Omental fat pad (tissue), 3 donors: ENCODE measurements at regions not wholly inside any gene's neighbourhood (a gene's known extent, or its start where the extent isn't known, plus 50 kb on each side); places are given as distances from the start of the nearest gene placed in this dataset.

Source experiments
- ATAC-seq: fragments of 150-250 bp; one replicate; pipeline ENCODE4 v1.9.1; 2016; ENCODE audit warnings: mild to moderate bottlenecking, moderate library complexity; ENCODE audit not compliant: low FRiP score
- DNase-seq: peaks from one replicate; pipeline ENCODE4 v3.0.0-alpha.2; 2019; ENCODE audit warnings: low spot score
- CTCF ChIP-seq, 3 donors: fragments of 450-650 bp; IDR thresholded peaks; one replicate each; pipeline ENCODE4 v1.5.1; 2016 to 2017; ENCODE audit warnings: antibody characterized with exemption in 3 of 3, mild to moderate bottlenecking in 3 of 3, moderate library complexity in 2 of 3

GRCh38 chrX:42127563-42127962 is 204.2 kb upstream of the CASK start:
- ATAC-seq (no peak), DNase-seq (no peak)
- TF ChIP-seq CTCF (IDR thresholded peaks at IDR 0.05) = no peak

- TF ChIP-seq CTCF (IDR thresholded peaks at IDR 0.05) = no peak
- no peak for ATAC-seq
Observed at GRCh38 chrX:42123369-42123768, 200.0 kb upstream of the CASK start.

GRCh38 chrX:42119076-42119475 is 195.7 kb upstream of the CASK start:
- no peak for TF ChIP-seq CTCF (IDR thresholded peaks at IDR 0.05)
- ATAC-seq = no peak
- no peak for DNase-seq

More at GRCh38 chrX:42123369-42123768, 200.0 kb upstream of the CASK start:
- no peak for DNase-seq

GRCh38 chrX:42117318-42117717 is 194.0 kb upstream of the CASK start:
- no peak for TF ChIP-seq CTCF (IDR thresholded peaks at IDR 0.05)
- ATAC-seq (no peak), DNase-seq (no peak)

DNA sequence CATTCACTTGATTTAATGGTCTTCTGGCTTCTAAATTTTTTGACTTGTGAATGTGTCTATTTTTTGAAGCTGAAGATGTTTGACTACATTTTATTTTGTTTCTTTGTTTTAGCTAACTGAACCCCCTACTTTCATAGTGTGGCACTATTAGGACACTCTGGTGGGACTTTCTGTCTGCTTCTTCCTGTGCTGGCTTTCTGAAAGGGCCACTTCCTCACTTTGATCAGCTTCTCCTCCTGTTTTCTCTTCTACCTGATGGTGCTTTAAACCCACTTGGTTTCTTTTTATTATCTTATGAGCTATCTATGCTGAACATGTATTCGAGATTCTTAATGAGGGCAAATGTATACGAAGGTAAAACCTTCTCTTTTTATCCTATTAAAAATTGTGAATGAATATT is 186.1 kb upstream of the CASK start:
- DNase-seq (no peak), ATAC-seq (no peak)
- TF ChIP-seq CTCF (IDR thresholded peaks at IDR 0.05) = no peak

DNA sequence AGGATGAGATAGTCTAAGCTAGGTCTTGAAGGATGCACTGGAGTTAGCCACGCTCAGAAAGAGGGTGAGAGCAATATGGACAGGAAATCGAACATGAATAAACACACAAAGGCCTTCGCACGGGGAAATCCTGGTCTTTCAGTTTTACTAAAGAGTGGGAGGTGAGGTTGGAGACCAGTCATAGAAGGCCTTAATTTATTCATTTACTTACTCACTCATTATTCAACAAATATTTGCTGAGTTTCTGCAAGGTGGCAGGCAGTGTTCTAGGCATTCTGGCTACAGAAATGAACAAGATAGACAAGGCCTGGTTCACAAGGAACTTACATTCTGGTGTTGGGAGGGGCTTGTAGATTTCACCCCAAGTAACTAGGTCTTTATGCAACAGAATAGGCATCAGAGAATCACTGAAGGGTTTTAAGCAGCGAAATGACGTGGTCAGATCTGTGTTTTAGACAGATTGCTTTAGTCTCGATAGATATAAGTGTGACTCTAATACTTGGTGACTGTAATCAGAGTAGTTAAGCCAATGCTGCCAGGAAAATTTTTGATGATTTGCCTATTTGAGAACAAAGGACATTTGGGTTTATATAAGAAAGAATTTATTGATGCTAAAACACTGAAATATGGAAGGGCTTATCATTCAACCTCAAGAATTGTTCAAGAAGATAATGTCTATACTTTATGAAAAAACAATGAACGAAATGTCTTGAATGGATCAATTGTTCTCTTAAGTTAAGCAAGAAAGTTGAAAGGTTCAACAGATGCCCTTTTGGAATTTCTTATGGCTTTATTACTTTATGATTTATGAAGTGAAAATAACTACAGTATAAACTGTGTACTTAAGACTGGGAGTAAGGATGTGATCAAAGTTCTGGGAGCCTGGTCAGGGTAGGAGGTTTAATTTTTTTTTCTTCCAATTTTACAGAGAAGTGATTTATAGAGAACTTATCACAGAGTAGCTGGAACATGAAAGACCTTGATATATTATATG is 184.4 kb upstream of the CASK start:
- TF ChIP-seq CTCF (IDR thresholded peaks at IDR 0.05) = no peak
- ATAC-seq = no peak
- DNase-seq = no peak

- no peak for TF ChIP-seq CTCF (IDR thresholded peaks at IDR 0.05)
- ATAC-seq (no peak), DNase-seq (no peak)
Observed at GRCh38 chrX:42106556-42106955, 183.2 kb upstream of the CASK start.
